CD14-positive monocyte (primary cell): ENCODE measurements at regions not wholly inside any gene's neighbourhood (a gene's known extent, or its start where the extent isn't known, plus 50 kb on each side); places are given as distances from the start of the nearest gene placed in this dataset.

Experiments
- DNase-seq, 3 donors: peaks; one replicate each; pipeline ENCODE4 v3.0.0-alpha.2; 2011 to 2022
- H2AFZ ChIP-seq: 2 replicates; pipeline ENCODE4 v1.6.0; 2012; ENCODE audit warnings: mild to moderate bottlenecking, low read depth, low read length, inconsistent platforms; ENCODE audit not compliant: insufficient read depth, poor library complexity, severe bottlenecking
- H3K27ac ChIP-seq, 2 donors: 1 replicate in 1 of 2; 2 replicates in 1 of 2; pipeline ENCODE4 v1.5.1; 2012 to 2013; ENCODE audit warnings: low read length in 2 of 2, control low read depth in 1 of 2, inconsistent platforms in 1 of 2, low read depth in 1 of 2, mild to moderate bottlenecking in 1 of 2
- H3K27me3 ChIP-seq, 2 donors: one replicate each; pipeline versions ENCODE4 v1.6.0 to v1.6.1; 2011 to 2013; ENCODE audit warnings: low read length in 2 of 2; ENCODE audit not compliant: control insufficient read depth in 2 of 2, insufficient read depth in 2 of 2
- H3K36me3 ChIP-seq, 2 donors: replicated peaks in 1 of 2; 1 replicate in 1 of 2; 2 replicates in 1 of 2; pipeline versions ENCODE4 v1.5.1 to v1.6.1; 2012 to 2013; ENCODE audit warnings: low read length in 2 of 2, control low read depth in 1 of 2, inconsistent platforms in 1 of 2, mild to moderate bottlenecking in 1 of 2; ENCODE audit not compliant: insufficient read depth in 2 of 2, control insufficient read depth in 1 of 2
- H3K4me1 ChIP-seq, 2 donors: 1 replicate in 1 of 2; 2 replicates in 1 of 2; pipeline versions ENCODE4 v1.5.1 to v1.6.1; 2012 to 2013; ENCODE audit warnings: low read length in 2 of 2, control low read depth in 1 of 2, inconsistent platforms in 1 of 2, mild to moderate bottlenecking in 1 of 2, moderate library complexity in 1 of 2; ENCODE audit not compliant: insufficient read depth in 2 of 2, control insufficient read depth in 1 of 2
- H3K4me2 ChIP-seq: replicated peaks from 2 replicates; pipeline ENCODE3; 2012; ENCODE audit warnings: low read length, moderate library complexity, mild to moderate bottlenecking; ENCODE audit not compliant: poor library complexity, severe bottlenecking; ENCODE audit errors: extremely low read depth
- H3K4me3 ChIP-seq, 3 experiments: fragments of 200-600 bp in 1 of 3; sonication (generic) in 1 of 3; replicated peaks in 1 of 3; 1 replicate in 2 of 3; 2 replicates in 1 of 3; pipeline ENCODE4 v1.5.1; 2011 to 2013; ENCODE audit warnings: low read length in 3 of 3, mild to moderate bottlenecking in 3 of 3, control low read depth in 2 of 3, low read depth in 2 of 3, inconsistent platforms in 1 of 3, moderate library complexity in 1 of 3
- H3K79me2 ChIP-seq: 2 replicates; pipeline ENCODE4 v1.6.0; 2012; ENCODE audit warnings: mild to moderate bottlenecking, control low read depth, inconsistent platforms, low read length, moderate library complexity; ENCODE audit not compliant: insufficient read depth
- H3K9ac ChIP-seq: 2 replicates; pipeline ENCODE4 v1.6.0; 2017; ENCODE audit warnings: low read length, mild to moderate bottlenecking; ENCODE audit not compliant: insufficient read depth, poor library complexity, severe bottlenecking
- H3K9me3 ChIP-seq, 2 donors: replicated peaks in 1 of 2; 1 replicate in 1 of 2; 2 replicates in 1 of 2; pipeline versions ENCODE4 v1.5.1 to v1.6.1; 2012 to 2013; ENCODE audit warnings: low read length in 2 of 2, control low read depth in 1 of 2; ENCODE audit not compliant: control insufficient read depth in 1 of 2, insufficient read depth in 1 of 2
- H4K20me1 ChIP-seq: 2 replicates; pipeline ENCODE4 v1.6.0; 2012; ENCODE audit warnings: mild to moderate bottlenecking, low read length, control low read depth, moderate library complexity; ENCODE audit not compliant: insufficient read depth
- H3K27ac Mint-ChIP-seq, 7 donors: one replicate each; pipeline ENCODE4 v1.8.0; 2020; ENCODE audit warnings: mild to moderate bottlenecking in 7 of 7, mixed read lengths in 7 of 7, moderate library complexity in 6 of 7, inconsistent platforms in 2 of 7
- H3K27me3 Mint-ChIP-seq, 3 donors: one replicate each; pipeline ENCODE4 v1.8.0; 2021 to 2022; ENCODE audit warnings: low read depth in 3 of 3, mild to moderate bottlenecking in 3 of 3, mixed read lengths in 3 of 3, moderate library complexity in 3 of 3, inconsistent platforms in 1 of 3
- H3K36me3 Mint-ChIP-seq, 2 donors: one replicate each; pipeline ENCODE4 v1.8.0; 2020; ENCODE audit warnings: mixed read lengths in 2 of 2, inconsistent platforms in 1 of 2, mild to moderate bottlenecking in 1 of 2
- H3K4me1 Mint-ChIP-seq: one replicate; pipeline ENCODE4 v1.8.0; 2020; ENCODE audit warnings: mild to moderate bottlenecking, mixed read lengths
- H3K4me3 Mint-ChIP-seq, 2 donors: one replicate each; pipeline ENCODE4 v1.8.0; 2020; ENCODE audit warnings: mild to moderate bottlenecking in 2 of 2, mixed read lengths in 2 of 2, moderate library complexity in 1 of 2
- H3K9me3 Mint-ChIP-seq, 7 donors: one replicate each; pipeline ENCODE4 v1.8.0; 2020 to 2022; ENCODE audit warnings: mixed read lengths in 7 of 7, mild to moderate bottlenecking in 6 of 7, moderate library complexity in 6 of 7, inconsistent platforms in 2 of 7
- WGBS: methylation state at CpG from one replicate; pipeline ENCODE4 v1.1.5; 2013; ENCODE audit warnings: missing lambda C conversion rate; ENCODE audit not compliant: insufficient coverage; 5-methylcytosine and 5-hydroxymethylcytosine counted together
- intact Hi-C, 2 donors: fragments of 100-400 bp; cut with micrococcal nuclease; formaldehyde crosslinking; loops; one replicate each; pipeline versions ENCODE4 v1.15.0 to v1.15.1; 2023
- TF ChIP-seq, protein P1 (sequence below): fragments of 200-600 bp; IDR thresholded peaks from one replicate; pipeline ENCODE4 v1.8.0; 2022; ENCODE audit warnings: antibody characterized with exemption, mild to moderate bottlenecking

DNA sequence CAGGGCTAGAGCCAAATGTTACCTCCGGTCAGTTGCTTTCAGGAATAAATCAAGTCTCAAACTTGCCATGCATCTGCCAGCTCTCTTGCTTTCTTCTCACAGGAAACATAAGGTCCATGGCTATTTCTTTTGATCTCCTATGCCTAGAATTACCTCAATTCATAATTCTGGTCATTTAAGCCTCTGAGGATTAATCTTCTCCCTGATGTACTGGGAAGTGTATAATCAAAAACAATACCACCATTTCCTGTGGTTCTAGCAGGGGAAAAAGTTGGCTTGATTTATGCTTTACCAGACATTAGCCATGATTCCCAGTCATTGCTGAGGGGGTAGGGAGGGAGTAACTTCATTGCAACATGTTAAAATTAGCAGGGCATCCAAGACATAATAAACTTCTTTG, 268.7 kb upstream of the EMCN start:
- no peaks in the 10 kb centered on the region for H3K36me3 Mint-ChIP-seq
- TF ChIP-seq, protein P1, sequence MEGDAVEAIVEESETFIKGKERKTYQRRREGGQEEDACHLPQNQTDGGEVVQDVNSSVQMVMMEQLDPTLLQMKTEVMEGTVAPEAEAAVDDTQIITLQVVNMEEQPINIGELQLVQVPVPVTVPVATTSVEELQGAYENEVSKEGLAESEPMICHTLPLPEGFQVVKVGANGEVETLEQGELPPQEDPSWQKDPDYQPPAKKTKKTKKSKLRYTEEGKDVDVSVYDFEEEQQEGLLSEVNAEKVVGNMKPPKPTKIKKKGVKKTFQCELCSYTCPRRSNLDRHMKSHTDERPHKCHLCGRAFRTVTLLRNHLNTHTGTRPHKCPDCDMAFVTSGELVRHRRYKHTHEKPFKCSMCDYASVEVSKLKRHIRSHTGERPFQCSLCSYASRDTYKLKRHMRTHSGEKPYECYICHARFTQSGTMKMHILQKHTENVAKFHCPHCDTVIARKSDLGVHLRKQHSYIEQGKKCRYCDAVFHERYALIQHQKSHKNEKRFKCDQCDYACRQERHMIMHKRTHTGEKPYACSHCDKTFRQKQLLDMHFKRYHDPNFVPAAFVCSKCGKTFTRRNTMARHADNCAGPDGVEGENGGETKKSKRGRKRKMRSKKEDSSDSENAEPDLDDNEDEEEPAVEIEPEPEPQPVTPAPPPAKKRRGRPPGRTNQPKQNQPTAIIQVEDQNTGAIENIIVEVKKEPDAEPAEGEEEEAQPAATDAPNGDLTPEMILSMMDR, result no peak
- Histone ChIP-seq H3K36me3 (no peaks in the 10 kb centered on the region), H3K9ac (no peak overlapping the region), H3K27me3 (no peaks in the 10 kb centered on the region), H4K20me1 (no peaks in the 10 kb centered on the region), H3K79me2 (no peaks in the 10 kb centered on the region), H3K27ac (no peak overlapping the region), H3K4me3 (no peak overlapping the region), H3K9me3 (no peaks in the 10 kb centered on the region), H3K4me1 (no peaks in the 10 kb centered on the region), H2AFZ (no peak overlapping the region), H3K4me2 (no peak overlapping the region)
- no peaks in the 10 kb centered on the region for H3K27me3 Mint-ChIP-seq
- no peak overlapping the region for H3K4me3 Mint-ChIP-seq
- no peak overlapping the region for H3K27ac Mint-ChIP-seq
- DNase-seq, result no peak
- H3K4me1 Mint-ChIP-seq, result peaks cover 4% of the 10 kb centered on the region
- intact Hi-C loops, result no loop called here
- whole genome bisulfite sequencing, result 43% methylated on average over 1 of the region's 1 CpG
- H3K9me3 Mint-ChIP-seq, result peaks cover 0 to 6% (median 0%) of the 10 kb centered on the region in 7 donors

DNA sequence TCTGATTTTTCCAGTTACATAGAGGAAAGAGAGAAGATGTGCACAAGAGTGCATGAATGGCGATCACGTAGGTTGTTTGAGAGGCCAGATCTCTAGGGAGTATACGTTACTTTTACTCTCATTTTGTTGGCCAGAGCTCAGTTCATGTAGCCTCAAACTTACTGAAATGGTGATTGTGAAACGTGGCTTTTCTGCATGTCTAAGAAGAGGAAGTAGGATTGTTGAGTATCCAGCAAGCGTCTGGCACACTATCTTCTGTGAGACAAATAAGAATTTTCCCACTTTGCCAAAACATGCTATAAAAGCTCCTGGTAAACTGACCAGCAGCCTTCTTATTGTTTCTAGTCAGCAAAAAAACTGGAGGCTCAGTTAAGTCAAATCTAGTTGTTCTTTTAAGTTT, 264.5 kb upstream of the EMCN start:
- Histone ChIP-seq H3K27me3 (no peaks in the 10 kb centered on the region), H3K4me3 (no peak overlapping the region), H2AFZ (peak overlapping the region; percentile 6), H3K9ac (no peak overlapping the region), H3K27ac (no peak overlapping the region), H3K4me1 (peaks cover 7 to 15% of the 10 kb centered on the region in 2 donors), H3K79me2 (no peaks in the 10 kb centered on the region), H3K9me3 (peaks cover 0 to 6% of the 10 kb centered on the region in 2 donors), H3K36me3 (no peaks in the 10 kb centered on the region), H4K20me1 (no peaks in the 10 kb centered on the region), H3K4me2 (no peak overlapping the region)
- Mint-ChIP-seq H3K27me3 (no peaks in the 10 kb centered on the region), H3K9me3 (peaks cover 0 to 12% (median 1%) of the 10 kb centered on the region in 7 donors), H3K4me1 (peaks cover 19% of the 10 kb centered on the region), H3K27ac (no peak overlapping the region), H3K4me3 (no peak overlapping the region), H3K36me3 (no peaks in the 10 kb centered on the region)
- DNase-seq, result peak; percentile 6 to 11 (median 9)
- WGBS, result no CpG with 5 or more reads among the region's 5 CpGs
- intact Hi-C loops, result no loop called here
- TF ChIP-seq, protein P1, result no peak
